Hematopoietic multipotent progenitor cell (in vitro differentiated cells): ENCODE measurements at regions not wholly inside any gene's neighbourhood (a gene's known extent, or its start where the extent isn't known, plus 50 kb on each side); places are given as distances from the start of the nearest gene placed in this dataset.

Experiments used
- DNase-seq, 3 donors: peaks; one replicate each; pipeline ENCODE4 v3.0.0-alpha.2; 2011 to 2015; ENCODE audit warnings: low read depth in 2 of 3, low spot score in 2 of 3

DNA sequence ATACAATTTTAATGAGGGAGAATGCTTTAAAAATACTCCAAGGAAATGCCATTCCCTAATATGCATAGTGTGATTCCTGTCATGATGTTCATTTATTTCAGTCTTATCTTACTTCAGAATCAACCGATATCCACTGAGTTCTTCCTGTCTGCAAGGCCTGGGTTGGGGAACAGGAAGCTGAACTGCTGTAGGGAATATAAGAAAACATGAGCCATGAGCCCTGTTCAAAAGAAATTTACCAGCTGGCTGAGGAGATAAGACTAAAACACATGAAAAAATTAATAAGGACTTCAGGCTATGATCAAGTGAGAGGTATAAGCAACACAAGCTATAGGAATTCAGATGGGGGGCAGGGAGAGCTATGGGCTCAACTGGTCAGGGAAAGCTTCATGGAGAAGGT, 184.7 kb downstream of the PLPP4 start:
- DNase-seq = peak in 2 of 3 donors; percentile 74 to 89

DNA sequence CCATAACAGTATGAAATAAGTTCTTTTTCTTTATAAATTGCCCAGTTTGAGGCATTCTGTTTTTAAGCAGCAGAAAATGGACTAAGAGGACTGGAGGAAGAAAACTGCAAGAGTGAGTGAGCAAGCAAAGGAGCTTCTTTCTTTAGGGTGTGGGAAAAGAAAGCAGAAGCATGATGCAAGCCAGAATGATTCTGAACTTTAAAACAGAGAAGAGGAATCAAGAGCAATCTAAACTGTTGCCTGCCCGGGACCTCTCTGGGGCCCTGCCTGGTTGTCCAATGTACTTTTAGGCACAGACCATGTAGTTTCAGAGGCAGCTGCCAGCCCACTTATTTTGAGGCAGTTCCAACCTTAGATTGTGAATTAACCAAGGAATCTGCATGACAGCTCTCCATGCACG, 186.3 kb downstream of the PLPP4 start:
- peak in 1 of 3 donors; percentile 38 for DNase-seq

DNA sequence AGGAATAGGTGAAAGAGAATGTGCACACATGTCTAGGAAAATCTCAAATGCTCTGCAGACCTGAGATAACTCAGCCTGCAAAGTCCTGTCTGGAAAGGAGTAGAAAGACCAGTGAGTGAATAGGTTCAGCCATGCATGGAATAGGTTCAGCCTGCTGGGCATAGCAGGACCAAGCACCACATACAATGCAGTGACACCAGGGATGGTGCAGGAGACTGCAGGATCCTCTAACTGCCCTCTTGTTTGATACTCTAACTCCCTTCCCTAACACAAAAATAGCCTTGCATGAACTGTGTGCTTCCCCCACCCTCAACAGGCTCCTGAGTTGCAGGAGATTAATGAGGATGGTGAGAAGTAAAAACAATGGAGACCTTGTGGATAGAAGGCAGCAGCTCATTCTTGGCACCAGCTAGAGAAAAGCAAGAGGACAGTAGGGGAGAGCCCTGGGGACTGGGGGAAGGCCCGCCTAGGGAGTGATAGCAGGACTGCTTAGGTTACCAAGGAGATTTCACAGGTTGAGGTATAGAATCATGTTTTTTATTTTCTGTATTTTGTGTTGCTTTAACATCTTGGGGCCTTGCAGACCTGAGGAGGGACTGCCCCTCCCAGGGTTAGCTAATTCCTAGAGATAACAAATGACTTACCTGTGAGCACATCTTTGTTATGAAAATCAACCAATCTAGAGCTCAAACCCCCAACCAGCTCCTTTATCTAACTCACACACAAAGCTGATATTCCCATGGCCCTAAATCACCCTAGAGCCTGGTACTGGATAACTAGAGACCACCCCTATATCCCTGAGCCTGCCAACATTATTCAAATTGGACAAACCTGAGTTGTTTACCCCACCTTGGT, 187.8 kb downstream of the PLPP4 start:
- no peak for DNase-seq

- no peak for DNase-seq
Observed at GRCh38 chr10:120646159-120646732, 189.2 kb downstream of the PLPP4 start.

GRCh38 chr10:120646738-120647456, 189.9 kb downstream of the PLPP4 start:
- DNase-seq = peak in 1 of 3 donors; percentile 17

- no peak for DNase-seq
Observed at GRCh38 chr10:120650705-120651399, 193.8 kb downstream of the PLPP4 start.

GRCh38 chr10:120656107-120656506, 195.1 kb upstream of the WDR11 start:
- DNase-seq = peak in 1 of 3 donors; percentile 21

GRCh38 chr10:120657371-120657770, 193.8 kb upstream of the WDR11 start:
- DNase-seq = peak in 1 of 3 donors; percentile 42

DNA sequence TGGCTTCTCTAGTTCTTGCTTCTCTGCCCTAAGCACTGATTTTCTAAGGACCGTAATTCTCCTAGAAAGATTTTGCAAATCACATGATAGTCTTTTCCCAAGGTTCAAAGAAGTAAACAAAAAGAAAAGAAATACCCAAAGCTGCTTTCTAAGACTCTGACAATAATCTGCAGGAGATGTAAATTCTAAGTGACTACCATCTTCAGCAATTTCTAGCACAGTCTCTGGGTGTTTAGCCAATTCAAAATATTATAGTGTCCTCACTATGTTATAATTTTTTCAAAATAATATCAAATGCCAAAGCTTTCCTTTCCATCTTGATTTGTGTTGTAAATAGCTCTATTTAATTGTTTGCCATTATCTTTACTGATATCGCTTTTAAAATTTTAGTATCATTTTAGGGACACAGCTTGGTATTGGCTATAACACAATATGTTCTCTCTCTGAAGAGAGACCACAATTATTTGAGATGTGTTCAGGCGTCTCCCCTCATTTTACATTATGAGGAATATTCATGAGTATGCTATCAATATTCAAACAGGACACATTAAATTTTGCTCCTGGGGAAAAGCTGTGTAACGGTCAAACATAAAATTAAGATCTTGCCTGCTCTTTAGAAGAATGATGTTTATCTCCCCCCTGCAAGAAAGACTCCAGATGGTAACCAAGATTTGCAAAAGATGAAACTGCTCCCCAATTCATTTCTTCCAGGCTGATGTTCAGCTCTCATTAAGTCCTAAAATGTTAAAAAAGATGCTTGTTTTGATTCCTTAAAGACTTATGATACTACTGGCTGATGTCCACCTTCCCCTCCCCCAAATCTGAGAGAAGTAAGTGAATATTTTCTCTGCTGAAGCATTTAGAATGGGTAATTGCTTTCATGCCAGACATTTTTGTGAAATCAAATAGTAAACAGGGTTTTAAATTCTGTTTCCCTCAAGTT, 191.9 kb upstream of the WDR11 start:
- no peak for DNase-seq

DNA sequence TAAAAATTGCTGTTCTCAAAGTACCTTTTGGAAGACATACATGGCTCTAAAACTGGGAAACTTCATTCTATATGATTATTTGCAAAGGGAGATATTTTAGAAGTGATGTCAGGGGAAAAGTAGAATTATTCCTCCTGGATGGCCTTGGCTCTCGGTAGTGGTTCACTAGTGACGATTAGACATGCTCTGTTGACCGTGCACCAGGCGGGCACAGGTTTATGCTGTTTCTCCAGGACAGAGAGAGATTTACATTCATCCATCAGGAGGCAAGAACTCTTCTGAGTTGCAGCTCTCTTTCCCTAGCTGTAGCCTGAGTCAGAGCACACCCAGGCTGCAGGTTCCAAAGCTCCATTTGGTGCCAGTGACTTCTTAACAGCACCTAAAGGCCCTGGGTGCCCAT, 184.9 kb upstream of the WDR11 start:
- DNase-seq = no peak

- peak in 1 of 3 donors; percentile 35 for DNase-seq
Observed at GRCh38 chr10:120667276-120667675, 183.9 kb upstream of the WDR11 start.

- no peak for DNase-seq
Observed at GRCh38 chr10:120671491-120671890, 179.7 kb upstream of the WDR11 start.

GRCh38 chr10:120683454-120683853, 167.7 kb upstream of the WDR11 start:
- no peak for DNase-seq

DNA sequence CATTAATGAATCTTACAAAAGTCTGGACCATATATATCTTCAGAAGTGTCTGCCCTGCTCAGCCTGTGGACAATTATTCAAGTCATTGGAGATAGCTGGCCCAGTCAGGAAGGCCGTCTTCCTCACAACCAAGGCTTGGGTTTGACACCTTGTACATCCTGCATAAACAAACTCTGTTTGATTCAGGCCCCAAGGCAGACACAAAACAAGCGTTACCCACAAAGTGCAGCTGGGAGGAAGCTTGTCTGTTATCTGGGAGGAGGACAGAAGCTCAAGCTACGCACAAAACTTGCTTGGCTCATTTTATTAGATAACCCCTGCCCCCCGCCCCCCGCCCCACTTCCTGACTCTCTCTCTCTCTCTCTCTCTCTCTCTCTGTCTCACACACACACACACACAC, 166.9 kb upstream of the WDR11 start:
- peak in 2 of 3 donors; percentile 25 to 62 for DNase-seq

GRCh38 chr10:120685136-120685535, 166.0 kb upstream of the WDR11 start:
- DNase-seq = no peak

DNA sequence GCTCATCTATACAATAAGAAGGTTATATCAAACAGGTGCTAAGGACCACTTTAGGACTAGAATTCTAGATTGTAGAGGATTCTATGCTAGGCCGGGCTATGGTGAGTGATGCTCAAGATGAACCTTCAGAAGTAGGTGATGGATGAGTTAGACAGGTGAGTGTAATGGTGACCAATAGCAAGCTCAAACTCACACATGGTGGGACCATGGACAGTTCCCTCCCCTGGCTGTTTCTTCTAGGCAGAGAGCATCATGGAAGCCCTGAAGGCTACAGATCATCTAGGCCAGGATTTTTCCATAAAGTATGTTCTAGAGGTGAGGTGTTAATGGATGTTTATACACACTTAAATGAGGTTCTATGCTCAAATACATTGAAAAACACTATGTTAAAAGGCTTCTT, 162.2 kb upstream of the WDR11 start:
- DNase-seq = peak in 1 of 3 donors; percentile 18

DNA sequence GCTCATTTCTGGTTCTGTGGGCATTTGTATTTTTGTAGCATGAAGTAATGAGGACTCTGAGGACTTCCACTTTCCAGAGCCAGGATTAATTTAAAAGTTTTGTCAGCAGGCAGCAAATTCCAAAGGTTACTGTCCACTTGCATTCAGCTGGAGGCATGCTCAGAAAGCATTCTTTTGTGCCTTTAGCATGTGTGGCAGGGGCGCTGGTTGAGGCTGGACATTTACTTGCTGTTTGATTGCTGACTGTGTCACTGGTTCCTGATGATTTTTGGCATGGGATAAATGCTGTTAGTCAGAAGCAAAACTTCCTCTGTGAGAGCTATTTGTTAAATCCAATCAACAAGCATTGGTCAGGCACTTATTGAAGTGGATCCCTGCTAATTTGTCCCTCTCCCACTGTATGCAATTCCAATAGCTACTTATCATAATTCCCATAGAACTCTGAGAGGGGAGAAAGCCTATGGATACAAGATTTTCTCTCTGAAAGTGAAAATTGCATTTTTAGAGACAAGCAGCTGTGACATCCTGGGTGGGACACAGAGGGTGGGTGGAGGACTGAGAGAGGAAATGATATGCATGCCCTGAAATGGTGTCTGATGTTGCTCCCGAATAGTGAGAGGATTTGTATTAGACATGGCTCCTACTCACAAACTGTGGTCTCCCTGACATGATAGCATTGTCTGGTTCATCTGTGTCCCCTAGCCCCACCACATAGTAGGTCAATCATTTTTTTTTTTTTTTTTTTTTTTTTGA, 161.2 kb upstream of the WDR11 start:
- DNase-seq = no peak

- peak in 1 of 3 donors; percentile 43 for DNase-seq
Observed at GRCh38 chr10:120691625-120692024, 159.5 kb upstream of the WDR11 start.

GRCh38 chr10:120700426-120700825, 150.7 kb upstream of the WDR11 start:
- DNase-seq = no peak
